ENCODE measurements at regions not wholly inside any gene's neighbourhood (a gene's known extent, or its start where the extent isn't known, plus 50 kb on each side); places are given as distances from the start of the nearest gene placed in this dataset. TPM values are rescaled to one million over a fixed set of nuclear protein-coding genes. Genes with fewer than 3 reads are reported as not detected.

DNA sequence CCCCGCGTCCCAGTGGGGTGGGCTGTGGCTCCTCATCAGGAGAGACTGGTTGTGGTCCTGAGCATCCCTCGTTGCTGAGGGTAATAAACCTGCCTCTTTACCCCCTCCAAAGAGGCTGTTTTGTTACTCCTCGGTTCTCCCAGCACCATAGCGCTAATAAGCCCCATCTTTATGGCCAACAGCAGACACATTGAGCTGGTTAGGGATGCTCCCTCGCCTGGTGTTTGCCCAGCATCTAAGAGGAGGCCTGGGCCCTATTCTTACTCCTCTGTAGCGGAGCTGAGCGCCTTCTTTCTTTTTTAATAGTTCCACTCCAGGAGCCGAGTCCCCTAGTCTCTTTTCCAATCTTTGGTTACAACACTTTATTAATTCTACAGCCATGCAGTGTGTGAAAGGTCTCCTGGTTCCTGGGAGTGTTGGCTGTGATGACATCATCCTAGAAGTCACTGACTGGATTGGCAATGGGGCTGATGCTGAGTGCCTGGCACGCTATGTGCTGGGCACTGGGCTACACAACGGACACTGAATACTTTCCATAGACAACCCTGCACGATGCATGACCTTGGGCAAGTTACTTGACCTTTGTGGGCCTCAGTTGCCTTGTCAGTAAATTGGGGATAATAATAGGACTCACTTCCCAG, 50.6 kb upstream of the CCDC167 start:
- peak; percentile 93 for DNase-seq (ENCODE audit: insufficient read length, low spot score, missing footprints)
- H2AFZ ChIP-seq (ENCODE audit: low read length): no peak overlapping the region
- no peaks in the 10 kb centered on the region for H3K79me2 ChIP-seq (ENCODE audit: insufficient read depth, low read length)
- H3K4me2 ChIP-seq (ENCODE audit: insufficient read depth, low read length): no peak overlapping the region
- H3K9me3 ChIP-seq (ENCODE audit: low read depth, low read length): no peaks in the 10 kb centered on the region
- TF ChIP-seq, protein P1, sequence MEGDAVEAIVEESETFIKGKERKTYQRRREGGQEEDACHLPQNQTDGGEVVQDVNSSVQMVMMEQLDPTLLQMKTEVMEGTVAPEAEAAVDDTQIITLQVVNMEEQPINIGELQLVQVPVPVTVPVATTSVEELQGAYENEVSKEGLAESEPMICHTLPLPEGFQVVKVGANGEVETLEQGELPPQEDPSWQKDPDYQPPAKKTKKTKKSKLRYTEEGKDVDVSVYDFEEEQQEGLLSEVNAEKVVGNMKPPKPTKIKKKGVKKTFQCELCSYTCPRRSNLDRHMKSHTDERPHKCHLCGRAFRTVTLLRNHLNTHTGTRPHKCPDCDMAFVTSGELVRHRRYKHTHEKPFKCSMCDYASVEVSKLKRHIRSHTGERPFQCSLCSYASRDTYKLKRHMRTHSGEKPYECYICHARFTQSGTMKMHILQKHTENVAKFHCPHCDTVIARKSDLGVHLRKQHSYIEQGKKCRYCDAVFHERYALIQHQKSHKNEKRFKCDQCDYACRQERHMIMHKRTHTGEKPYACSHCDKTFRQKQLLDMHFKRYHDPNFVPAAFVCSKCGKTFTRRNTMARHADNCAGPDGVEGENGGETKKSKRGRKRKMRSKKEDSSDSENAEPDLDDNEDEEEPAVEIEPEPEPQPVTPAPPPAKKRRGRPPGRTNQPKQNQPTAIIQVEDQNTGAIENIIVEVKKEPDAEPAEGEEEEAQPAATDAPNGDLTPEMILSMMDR (IDR thresholded peaks at IDR 0.05; ENCODE audit: extremely low read depth, low read depth, low read length): no peak
- no peak overlapping the region for H3K27ac ChIP-seq (ENCODE audit: low read depth, low read length)
- H3K27me3 ChIP-seq (ENCODE audit: insufficient read depth, low read length): no peaks in the 10 kb centered on the region
- H3K4me3 ChIP-seq (ENCODE audit: insufficient read depth, low read length): no peak overlapping the region
- H3K4me1 ChIP-seq (ENCODE audit: insufficient read depth, low read length): peaks cover 26% of the 10 kb centered on the region
- H3K36me3 ChIP-seq (ENCODE audit: insufficient read depth, low read length): no peaks in the 10 kb centered on the region
- H4K20me1 ChIP-seq (ENCODE audit: insufficient read depth, low read length): no peaks in the 10 kb centered on the region

DNA sequence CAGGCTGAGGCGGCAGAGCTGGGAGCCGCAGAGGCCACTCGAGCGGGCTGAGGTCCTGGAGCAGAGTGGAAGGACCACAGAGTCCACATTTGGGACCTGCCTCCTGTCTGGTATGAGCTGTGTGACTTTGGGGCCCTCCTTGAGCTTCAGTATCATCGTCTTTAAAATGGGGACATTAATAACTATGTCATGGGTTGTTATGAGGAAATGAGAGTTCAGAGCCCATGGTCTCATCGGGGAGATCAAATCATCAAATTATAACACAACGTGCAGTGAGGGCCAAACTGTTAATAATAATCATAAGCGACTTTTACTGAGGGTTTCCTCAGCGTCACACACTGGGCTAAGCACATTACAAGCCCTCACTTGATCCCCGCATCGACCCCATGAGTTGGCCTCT, 49.9 kb upstream of the CCDC167 start:
- no peaks in the 10 kb centered on the region for H3K79me2 ChIP-seq (ENCODE audit: insufficient read depth, low read length)
- H3K27ac ChIP-seq (ENCODE audit: low read depth, low read length): no peak overlapping the region
- H2AFZ ChIP-seq (ENCODE audit: low read length): no peak overlapping the region
- H3K27me3 ChIP-seq (ENCODE audit: insufficient read depth, low read length): no peaks in the 10 kb centered on the region
- H3K4me3 ChIP-seq (ENCODE audit: insufficient read depth, low read length): no peak overlapping the region
- no peak for DNase-seq (ENCODE audit: insufficient read length, low spot score, missing footprints)
- peaks cover 21% of the 10 kb centered on the region for H3K4me1 ChIP-seq (ENCODE audit: insufficient read depth, low read length)
- no peaks in the 10 kb centered on the region for H3K36me3 ChIP-seq (ENCODE audit: insufficient read depth, low read length)
- no peaks in the 10 kb centered on the region for H3K9me3 ChIP-seq (ENCODE audit: low read depth, low read length)
- H3K4me2 ChIP-seq (ENCODE audit: insufficient read depth, low read length): no peak overlapping the region
- H4K20me1 ChIP-seq (ENCODE audit: insufficient read depth, low read length): no peaks in the 10 kb centered on the region
- TF ChIP-seq, protein P1 (IDR thresholded peaks at IDR 0.05; ENCODE audit: extremely low read depth, low read depth, low read length): no peak

Small RNAs in the stretch of these regions (small RNA-seq; reads per million reads assigned to genes)
- not detected for gene MIR4462

All from osteoblast (primary cell).